ENCODE measurements at regions not wholly inside any gene's neighbourhood (a gene's known extent, or its start where the extent isn't known, plus 50 kb on each side); places are given as distances from the start of the nearest gene placed in this dataset.

- no peak for DNase-seq (ENCODE audit: low read depth in 2 of 2)
Measured at GRCh38 chr2:12254280-12254860, 462.4 kb upstream of the TRIB2 start.

GRCh38 chr2:12256206-12256605 is 460.5 kb upstream of the TRIB2 start:
- DNase-seq (ENCODE audit: low read depth in 2 of 2), result no peak

- no peak for DNase-seq (ENCODE audit: low read depth in 2 of 2)
Measured at GRCh38 chr2:12257476-12257875, 459.3 kb upstream of the TRIB2 start.

GRCh38 chr2:12259493-12259892 is 457.2 kb upstream of the TRIB2 start:
- DNase-seq (ENCODE audit: low read depth in 2 of 2), result no peak

- DNase-seq (ENCODE audit: low read depth in 2 of 2), result no peak
Measured at GRCh38 chr2:12261986-12262680, 454.6 kb upstream of the TRIB2 start.

- no peak for DNase-seq (ENCODE audit: low read depth in 2 of 2)
Measured at GRCh38 chr2:12262681-12263436, 453.9 kb upstream of the TRIB2 start.

- DNase-seq (ENCODE audit: low read depth in 2 of 2), result no peak
Measured at GRCh38 chr2:12263730-12264129, 453.0 kb upstream of the TRIB2 start.

GRCh38 chr2:12264146-12264545 is 452.6 kb upstream of the TRIB2 start:
- no peak for DNase-seq (ENCODE audit: low read depth in 2 of 2)

GRCh38 chr2:12265646-12266045 is 451.1 kb upstream of the TRIB2 start:
- DNase-seq (ENCODE audit: low read depth in 2 of 2), result no peak

- no peak for DNase-seq (ENCODE audit: low read depth in 2 of 2)
Measured at GRCh38 chr2:12267042-12267441, 449.7 kb upstream of the TRIB2 start.

GRCh38 chr2:12269041-12269972 is 447.4 kb upstream of the TRIB2 start:
- no peak for DNase-seq (ENCODE audit: low read depth in 2 of 2)

GRCh38 chr2:12270876-12271588 is 445.7 kb upstream of the TRIB2 start:
- no peak for DNase-seq (ENCODE audit: low read depth in 2 of 2)

GRCh38 chr2:12271589-12271984 is 445.1 kb upstream of the TRIB2 start:
- no peak for DNase-seq (ENCODE audit: low read depth in 2 of 2)

GRCh38 chr2:12273111-12273510 is 443.6 kb upstream of the TRIB2 start:
- no peak for DNase-seq (ENCODE audit: low read depth in 2 of 2)

- no peak for DNase-seq (ENCODE audit: low read depth in 2 of 2)
Measured at GRCh38 chr2:12274591-12274990, 442.1 kb upstream of the TRIB2 start.

- no peak for DNase-seq (ENCODE audit: low read depth in 2 of 2)
Measured at GRCh38 chr2:12277241-12278034, 439.3 kb upstream of the TRIB2 start.

- DNase-seq (ENCODE audit: low read depth in 2 of 2), result no peak
Measured at GRCh38 chr2:12278217-12278750, 438.5 kb upstream of the TRIB2 start.

GRCh38 chr2:12282780-12283695 is 433.7 kb upstream of the TRIB2 start:
- DNase-seq (ENCODE audit: low read depth in 2 of 2), result no peak

GRCh38 chr2:12284037-12284436 is 432.7 kb upstream of the TRIB2 start:
- DNase-seq (ENCODE audit: low read depth in 2 of 2), result no peak
